HG02610 (cell line): ENCODE measurements at regions not wholly inside any gene's neighbourhood (a gene's known extent, or its start where the extent isn't known, plus 50 kb on each side); places are given as distances from the start of the nearest gene placed in this dataset.
"Not testable (repeated sequence)": the region's sequence is repeated elsewhere in the genome, so short reads cannot be mapped to it uniquely, and the experiment has no call there.

Experiments
- ATAC-seq: cut with Tn5 transposase; IDR thresholded peaks from one replicate; pipeline ENCODE4 v1.9.1; 2021; ENCODE audit warnings: mild to moderate bottlenecking, moderate library complexity; ENCODE audit not compliant: unreplicated experiment

- ATAC-seq, result no peak
Measured at GRCh38 chr13:62162860-62163259, 747.2 kb upstream of the PCDH20 start.

- ATAC-seq, result no peak
Measured at GRCh38 chr13:62158520-62158919, 742.9 kb upstream of the PCDH20 start.

GRCh38 chr13:62151724-62152123, 736.1 kb upstream of the PCDH20 start:
- not testable (repeated sequence) for ATAC-seq

- no peak for ATAC-seq
Measured at GRCh38 chr13:62142048-62142447, 726.4 kb upstream of the PCDH20 start.

- ATAC-seq, result no peak
Measured at GRCh38 chr13:62139597-62139996, 723.9 kb upstream of the PCDH20 start.

GRCh38 chr13:62137629-62138405, 722.2 kb upstream of the PCDH20 start:
- no peak for ATAC-seq

GRCh38 chr13:62131604-62132003, 716.0 kb upstream of the PCDH20 start:
- no peak for ATAC-seq

- no peak for ATAC-seq
Measured at GRCh38 chr13:62130062-62130970, 714.7 kb upstream of the PCDH20 start.

GRCh38 chr13:62129000-62129551, 713.4 kb upstream of the PCDH20 start:
- ATAC-seq, result no peak

- no peak for ATAC-seq
Measured at GRCh38 chr13:62126400-62126799, 710.8 kb upstream of the PCDH20 start.

GRCh38 chr13:62125451-62125850, 709.8 kb upstream of the PCDH20 start:
- no peak for ATAC-seq

- ATAC-seq, result no peak
Measured at GRCh38 chr13:62123409-62123808, 707.8 kb upstream of the PCDH20 start.

GRCh38 chr13:62122434-62122833, 706.8 kb upstream of the PCDH20 start:
- ATAC-seq, result no peak

GRCh38 chr13:62119739-62120700, 704.4 kb upstream of the PCDH20 start:
- no peak for ATAC-seq

GRCh38 chr13:62115831-62116230, 700.2 kb upstream of the PCDH20 start:
- ATAC-seq, result no peak

- no peak for ATAC-seq
Measured at GRCh38 chr13:62113179-62113578, 697.5 kb upstream of the PCDH20 start.

- ATAC-seq, result no peak
Measured at GRCh38 chr13:62110079-62110478, 694.4 kb upstream of the PCDH20 start.

- ATAC-seq, result not testable (repeated sequence)
Measured at GRCh38 chr13:62104136-62104535, 688.5 kb upstream of the PCDH20 start.

GRCh38 chr13:62096652-62097051, 681.0 kb upstream of the PCDH20 start:
- ATAC-seq, result no peak

- no peak for ATAC-seq
Measured at GRCh38 chr13:62094932-62095331, 679.3 kb upstream of the PCDH20 start.
